ENCODE measurements at regions not wholly inside any gene's neighbourhood (a gene's known extent, or its start where the extent isn't known, plus 50 kb on each side); places are given as distances from the start of the nearest gene placed in this dataset.

GRCh38 chr12:13745111-13745860 lies 236.1 kb downstream of the GRIN2B start:
- no peak for DNase-seq

GRCh38 chr12:13744561-13744960 lies 236.8 kb downstream of the GRIN2B start:
- no peak for DNase-seq

- no peak for DNase-seq
These were observed 241.3 kb downstream of the GRIN2B start for GRCh38 chr12:13740149-13740545.

DNA sequence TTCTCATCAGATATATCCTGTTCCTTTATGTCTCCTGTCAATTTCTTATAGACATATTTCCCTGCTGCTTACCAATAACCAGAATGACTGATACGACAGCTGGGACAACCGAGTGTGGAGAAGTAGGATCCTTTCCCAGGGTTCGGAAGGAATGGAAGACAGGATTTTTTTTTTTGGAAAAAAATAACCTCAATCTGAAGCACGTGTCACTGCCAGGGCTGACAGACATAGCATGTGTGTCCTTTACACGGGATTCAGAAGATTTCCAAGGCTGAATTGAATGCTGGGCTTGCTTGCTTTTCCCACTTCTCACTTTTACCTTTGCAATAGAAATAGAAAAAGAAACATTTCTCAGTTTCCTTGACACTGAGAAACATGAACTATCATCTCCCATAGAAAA lies 245.7 kb downstream of the GRIN2B start:
- DNase-seq: no peak

- DNase-seq: no peak
These were observed 246.7 kb downstream of the GRIN2B start for GRCh38 chr12:13734584-13735152.

GRCh38 chr12:13727707-13728195 lies 253.7 kb downstream of the GRIN2B start:
- no peak for DNase-seq

GRCh38 chr12:13725049-13725448 lies 256.4 kb downstream of the GRIN2B start:
- no peak for DNase-seq

DNA sequence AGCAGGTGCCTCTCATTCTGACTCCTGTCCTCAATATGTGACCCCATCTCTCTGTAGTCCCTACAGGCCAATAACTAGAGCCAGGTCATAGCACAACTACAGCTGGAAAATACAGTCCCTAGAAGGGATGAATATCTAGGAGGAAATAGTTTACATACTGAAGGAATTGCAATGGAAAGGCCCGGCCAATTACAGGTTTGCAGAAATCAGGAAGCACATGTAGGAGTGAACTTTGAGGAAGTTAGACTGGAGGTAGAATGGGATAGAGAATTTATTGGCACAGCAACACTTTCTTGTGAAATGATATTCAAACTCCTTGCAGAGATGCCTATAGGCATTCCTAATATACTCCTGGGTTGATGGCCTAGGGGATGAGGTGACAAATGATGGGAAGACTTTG lies 257.3 kb downstream of the GRIN2B start:
- no peak for DNase-seq

DNA sequence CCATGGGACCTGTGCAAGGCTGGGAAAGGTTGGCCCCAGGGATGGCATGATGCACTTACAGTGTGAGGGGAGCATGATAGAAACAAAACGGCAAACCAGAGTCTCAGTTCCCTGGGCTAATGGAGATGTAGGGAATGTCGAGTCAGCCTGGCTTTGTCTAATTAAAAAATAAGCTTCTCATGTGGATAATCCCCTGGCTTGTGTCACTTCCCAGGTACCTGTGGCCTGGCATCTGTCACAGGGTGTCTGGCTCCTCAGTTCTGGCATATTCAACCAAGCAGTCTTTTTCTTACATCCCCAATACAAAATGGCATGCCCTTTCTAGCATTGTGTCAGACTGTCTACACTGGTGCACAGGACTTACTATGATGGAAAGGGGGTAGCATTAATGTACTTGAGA lies 261.4 kb downstream of the GRIN2B start:
- no peak for DNase-seq

GRCh38 chr12:13718271-13718670 lies 263.1 kb downstream of the GRIN2B start:
- DNase-seq: no peak

GRCh38 chr12:13716119-13716518 lies 265.3 kb downstream of the GRIN2B start:
- DNase-seq: no peak

DNA sequence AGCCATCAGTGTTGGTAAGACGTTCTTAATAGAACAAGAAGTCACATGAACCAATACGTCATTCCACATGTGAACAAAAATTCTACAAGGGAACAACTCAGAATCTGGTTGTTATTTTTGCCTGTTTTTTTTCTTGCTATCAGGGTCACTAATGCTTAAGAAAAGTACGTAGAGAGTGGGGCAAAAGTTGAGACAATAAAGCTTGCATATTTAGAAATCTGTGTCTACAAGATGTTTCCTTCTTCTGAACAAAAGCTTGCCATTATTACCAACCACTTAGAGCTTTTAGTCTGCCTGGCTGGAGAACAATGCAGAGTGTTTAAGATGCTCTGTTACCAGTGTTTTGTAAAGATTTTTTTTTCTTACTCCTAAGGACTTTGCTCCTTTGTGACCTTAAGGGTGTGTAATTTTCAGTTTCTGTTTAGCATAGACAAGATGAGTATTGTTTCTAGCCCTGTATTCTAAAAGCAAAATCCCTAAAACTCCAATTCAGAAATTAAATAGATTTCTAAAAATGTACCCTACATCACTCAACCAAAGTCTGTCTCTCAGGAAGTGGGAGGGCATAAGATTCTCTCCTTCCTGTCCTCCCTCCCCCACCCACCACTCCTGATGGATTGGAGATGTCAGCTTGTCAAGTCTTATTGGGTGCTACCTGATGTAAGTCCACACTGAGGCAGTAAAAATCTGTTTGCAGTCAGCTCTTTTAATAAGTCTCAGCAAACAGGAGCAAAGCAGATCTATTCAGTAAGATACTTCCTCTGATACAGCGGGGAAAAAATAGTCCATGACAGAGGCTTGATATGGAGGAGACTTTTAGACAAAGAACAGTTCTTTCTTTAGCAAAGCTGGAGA lies 267.6 kb downstream of the GRIN2B start:
- no peak for DNase-seq

- DNase-seq: no peak
These were observed 273.6 kb downstream of the GRIN2B start for GRCh38 chr12:13707829-13708228.

GRCh38 chr12:13702381-13702780 lies 279.0 kb downstream of the GRIN2B start:
- DNase-seq: no peak

DNA sequence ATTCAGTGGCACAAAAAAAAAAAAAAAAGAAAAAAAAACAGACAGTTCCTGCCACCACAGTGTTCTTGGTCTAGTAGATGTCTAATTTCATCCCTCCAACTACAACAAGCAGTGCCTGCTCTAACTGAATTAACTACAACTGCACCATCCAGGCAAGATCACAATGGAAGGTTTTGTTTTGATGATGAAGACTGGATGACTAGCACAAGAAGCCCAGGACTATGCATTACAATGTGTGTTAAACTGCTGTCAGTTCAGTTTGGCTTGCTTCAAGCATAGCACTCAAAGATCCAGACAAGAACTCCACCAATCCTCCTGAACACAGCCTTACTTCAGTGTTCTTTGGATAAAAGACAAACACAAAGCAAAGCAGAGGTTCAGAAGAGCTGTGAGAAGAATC lies 279.9 kb downstream of the GRIN2B start:
- no peak for DNase-seq

- DNase-seq: no peak
These were observed 283.4 kb downstream of the GRIN2B start for GRCh38 chr12:13697973-13698372.

DNA sequence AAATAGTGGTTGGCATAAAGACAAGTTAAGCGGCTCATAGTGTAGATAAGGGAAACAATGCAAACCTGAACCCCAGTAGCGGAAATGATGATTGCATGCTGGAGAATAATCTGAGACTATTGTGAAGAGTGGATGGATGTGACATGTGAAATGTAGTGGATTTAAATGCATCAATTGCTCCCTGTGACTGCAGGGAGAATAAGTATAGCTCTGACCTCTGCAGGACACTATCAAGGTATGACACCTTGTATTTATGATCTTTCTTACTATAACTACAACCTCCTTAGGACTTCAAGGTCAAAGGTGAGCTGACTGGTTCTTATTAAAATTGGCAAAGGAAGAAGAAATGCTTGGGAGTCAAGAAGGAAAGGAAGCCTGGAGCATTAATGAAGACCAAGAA lies 285.6 kb downstream of the GRIN2B start:
- no peak for DNase-seq

- DNase-seq: no peak
These were observed 289.1 kb downstream of the GRIN2B start for GRCh38 chr12:13692332-13692731.

DNA sequence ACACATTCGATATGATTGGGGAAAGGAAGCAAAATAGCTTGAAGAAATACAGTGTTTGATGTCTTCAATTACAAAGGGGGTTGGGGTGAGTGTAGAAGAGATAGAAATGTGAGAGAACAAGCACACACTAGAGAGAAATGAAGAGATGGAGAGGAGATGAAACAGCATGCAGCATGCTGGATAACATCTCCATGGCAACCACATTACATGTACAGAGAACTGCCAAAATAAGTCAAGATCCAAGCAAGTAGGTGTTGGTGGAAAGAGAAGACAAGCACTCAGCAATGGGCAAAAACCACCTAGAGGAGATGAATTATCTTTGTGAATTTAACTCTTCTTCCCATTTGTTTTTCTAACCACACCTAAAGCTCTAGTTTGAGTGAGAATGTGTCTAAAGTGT lies 289.8 kb downstream of the GRIN2B start:
- DNase-seq: no peak

- DNase-seq: no peak
These were observed 293.8 kb downstream of the GRIN2B start for GRCh38 chr12:13687633-13688032.

DNA sequence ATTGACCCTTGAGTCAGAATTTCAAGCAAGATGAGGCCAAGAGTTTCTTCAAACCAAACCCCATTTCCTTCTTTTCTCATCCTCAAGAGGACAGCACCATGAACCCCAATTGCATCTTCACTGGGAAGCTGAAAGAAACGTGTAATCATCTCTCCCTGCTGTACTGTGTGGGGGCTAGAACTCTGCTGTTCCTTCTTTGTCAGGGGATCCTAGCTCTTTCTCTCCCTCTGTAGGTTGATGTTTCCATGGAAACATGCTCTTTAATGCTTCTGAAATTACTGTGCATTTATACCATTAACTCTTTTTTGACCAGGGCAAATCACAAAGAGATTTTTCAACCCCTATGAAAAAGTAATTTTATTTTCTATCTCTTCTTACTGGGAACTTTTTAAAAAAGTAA lies 295.1 kb downstream of the GRIN2B start:
- no peak for DNase-seq

- DNase-seq: no peak
These were observed 300.5 kb downstream of the GRIN2B start for GRCh38 chr12:13680916-13681315.

DNA sequence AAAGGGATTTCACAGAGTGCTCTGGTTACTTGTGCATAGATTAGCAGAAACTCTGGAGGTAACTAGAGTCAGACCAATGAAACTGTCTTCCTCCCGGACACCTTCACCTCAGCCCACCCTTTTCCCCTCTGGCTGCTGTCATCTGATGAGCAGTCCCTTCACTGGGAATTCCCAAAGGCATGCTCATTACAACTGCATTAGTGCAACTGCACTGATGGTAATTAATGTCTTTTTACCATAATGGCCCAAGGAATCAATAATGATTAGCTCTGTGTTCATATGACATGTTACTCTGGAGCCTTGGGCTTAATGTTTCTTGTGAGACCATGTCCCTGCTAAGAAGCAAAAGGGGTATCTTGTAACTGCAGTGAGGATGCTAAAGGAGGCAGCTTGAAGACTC lies 304.5 kb downstream of the GRIN2B start:
- no peak for DNase-seq

All from T-helper 1 cell (primary cell).